ENCODE measurements at regions not wholly inside any gene's neighbourhood (a gene's known extent, or its start where the extent isn't known, plus 50 kb on each side); places are given as distances from the start of the nearest gene placed in this dataset.
"Not testable (repeated sequence)": the region's sequence is repeated elsewhere in the genome, so short reads cannot be mapped to it uniquely, and the experiment has no call there.

- no peaks in the 10 kb centered on the region for H3K9me3 ChIP-seq (ENCODE audit: control insufficient read depth, insufficient read depth, low read length)
- DNase-seq (no peak), ATAC-seq (no peak)
- no peak overlapping the region for H3K4me3 ChIP-seq (ENCODE audit: low read length)
- H3K27ac ChIP-seq (ENCODE audit: low read length): no peak overlapping the region
- Mint-ChIP-seq H3K36me3 (peaks cover 18% of the 10 kb centered on the region), H3K27me3 (ENCODE audit: low read depth in 2 of 2) (no peaks in the 10 kb centered on the region), H3K9me3 (peaks cover 14 to 19% of the 10 kb centered on the region in 2 donors), H3K4me1 (no peaks in the 10 kb centered on the region), H3K27ac (no peak overlapping the region), H3K4me3 (no peak overlapping the region)
- TF ChIP-seq, protein P1, sequence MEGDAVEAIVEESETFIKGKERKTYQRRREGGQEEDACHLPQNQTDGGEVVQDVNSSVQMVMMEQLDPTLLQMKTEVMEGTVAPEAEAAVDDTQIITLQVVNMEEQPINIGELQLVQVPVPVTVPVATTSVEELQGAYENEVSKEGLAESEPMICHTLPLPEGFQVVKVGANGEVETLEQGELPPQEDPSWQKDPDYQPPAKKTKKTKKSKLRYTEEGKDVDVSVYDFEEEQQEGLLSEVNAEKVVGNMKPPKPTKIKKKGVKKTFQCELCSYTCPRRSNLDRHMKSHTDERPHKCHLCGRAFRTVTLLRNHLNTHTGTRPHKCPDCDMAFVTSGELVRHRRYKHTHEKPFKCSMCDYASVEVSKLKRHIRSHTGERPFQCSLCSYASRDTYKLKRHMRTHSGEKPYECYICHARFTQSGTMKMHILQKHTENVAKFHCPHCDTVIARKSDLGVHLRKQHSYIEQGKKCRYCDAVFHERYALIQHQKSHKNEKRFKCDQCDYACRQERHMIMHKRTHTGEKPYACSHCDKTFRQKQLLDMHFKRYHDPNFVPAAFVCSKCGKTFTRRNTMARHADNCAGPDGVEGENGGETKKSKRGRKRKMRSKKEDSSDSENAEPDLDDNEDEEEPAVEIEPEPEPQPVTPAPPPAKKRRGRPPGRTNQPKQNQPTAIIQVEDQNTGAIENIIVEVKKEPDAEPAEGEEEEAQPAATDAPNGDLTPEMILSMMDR (IDR thresholded peaks at IDR 0.05): no peak
- no peaks in the 10 kb centered on the region for H3K36me3 ChIP-seq (ENCODE audit: control insufficient read depth, insufficient read depth, low read length)
- intact Hi-C loops (cut with micrococcal nuclease): no loop called here
- H3K27me3 ChIP-seq (ENCODE audit: control insufficient read depth, insufficient read depth, low read length): no peaks in the 10 kb centered on the region
- H3K4me1 ChIP-seq (ENCODE audit: control insufficient read depth, insufficient read depth, low read length): no peaks in the 10 kb centered on the region
- WGBS (ENCODE audit: insufficient coverage): 79% methylated on average over 3 of the region's 5 CpGs
Measured at GRCh38 chr11:91066456-91067047, 843.7 kb upstream of the CHORDC1 start.

DNA sequence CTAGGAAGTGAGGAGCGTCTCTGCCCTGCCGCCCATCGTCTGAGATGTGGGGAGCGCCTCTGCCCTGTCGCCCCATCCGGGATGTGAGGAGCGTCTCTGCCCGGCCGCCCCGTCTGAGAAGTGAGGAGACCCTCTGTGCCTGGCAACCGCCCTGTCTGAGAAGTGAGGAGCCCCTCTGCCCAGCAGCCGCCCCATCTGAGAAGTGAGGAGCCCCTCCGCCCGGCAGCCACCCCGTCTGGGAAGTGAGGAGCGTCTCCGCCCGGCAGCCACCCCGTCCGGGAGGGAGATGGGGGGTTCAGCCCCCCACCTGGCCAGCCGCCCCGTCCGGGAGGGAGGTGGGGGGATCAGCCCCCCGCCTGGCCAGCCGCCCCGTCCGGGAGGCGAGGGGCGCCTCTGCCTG lies 840.5 kb upstream of the CHORDC1 start:
- H3K27ac Mint-ChIP-seq; H3K4me3 ChIP-seq (ENCODE audit: low read length); DNase-seq; H3K4me1 Mint-ChIP-seq; H3K36me3 ChIP-seq (ENCODE audit: control insufficient read depth, insufficient read depth, low read length); H3K4me1 ChIP-seq (ENCODE audit: control insufficient read depth, insufficient read depth, low read length); H3K4me3 Mint-ChIP-seq; H3K9me3 ChIP-seq (ENCODE audit: control insufficient read depth, insufficient read depth, low read length); intact Hi-C loops (cut with micrococcal nuclease); H3K27ac ChIP-seq (ENCODE audit: low read length); H3K27me3 Mint-ChIP-seq (ENCODE audit: low read depth in 2 of 2); ATAC-seq; H3K27me3 ChIP-seq (ENCODE audit: control insufficient read depth, insufficient read depth, low read length): not testable (repeated sequence)
- WGBS (ENCODE audit: insufficient coverage): 98% methylated on average over 13 of the region's 29 CpGs
- peaks cover 14% of the 10 kb centered on the region for H3K36me3 Mint-ChIP-seq
- peaks cover 16 to 22% of the 10 kb centered on the region in 2 donors for H3K9me3 Mint-ChIP-seq

DNA sequence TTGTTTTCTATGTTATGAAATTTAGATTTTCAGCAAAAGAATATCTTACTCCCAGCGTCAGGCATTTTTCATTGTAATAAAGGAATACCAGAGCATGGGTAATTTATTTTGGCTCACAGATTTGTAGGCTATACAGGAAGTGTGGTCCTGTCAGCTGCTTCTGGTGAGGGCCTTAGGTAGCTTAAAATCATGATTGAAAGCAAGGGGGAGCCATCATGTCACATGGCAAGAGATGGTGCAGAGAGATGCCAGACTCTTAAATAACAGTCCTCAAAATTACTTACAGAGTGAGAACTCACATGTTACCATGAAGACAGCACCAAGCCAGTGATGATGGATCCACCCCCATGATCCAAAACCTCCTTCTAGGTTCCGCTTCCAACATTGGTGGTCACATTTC lies 825.0 kb upstream of the CHORDC1 start:
- Mint-ChIP-seq H3K36me3 (no peaks in the 10 kb centered on the region), H3K4me1 (no peaks in the 10 kb centered on the region), H3K4me3 (no peak overlapping the region), H3K27me3 (ENCODE audit: low read depth in 2 of 2) (no peaks in the 10 kb centered on the region), H3K9me3 (peaks cover 8 to 17% of the 10 kb centered on the region in 2 donors), H3K27ac (no peak overlapping the region)
- TF ChIP-seq, protein P1 (IDR thresholded peaks at IDR 0.05): no peak
- no peaks in the 10 kb centered on the region for H3K36me3 ChIP-seq (ENCODE audit: control insufficient read depth, insufficient read depth, low read length)
- no peak overlapping the region for H3K4me3 ChIP-seq (ENCODE audit: low read length)
- 89% methylated on average over 1 of the region's 2 CpGs for WGBS (ENCODE audit: insufficient coverage)
- intact Hi-C loops (cut with micrococcal nuclease): no loop called here
- H3K9me3 ChIP-seq (ENCODE audit: control insufficient read depth, insufficient read depth, low read length): no peaks in the 10 kb centered on the region
- ATAC-seq: no peak
- H3K4me1 ChIP-seq (ENCODE audit: control insufficient read depth, insufficient read depth, low read length): no peaks in the 10 kb centered on the region
- no peak overlapping the region for H3K27ac ChIP-seq (ENCODE audit: low read length)
- no peaks in the 10 kb centered on the region for H3K27me3 ChIP-seq (ENCODE audit: control insufficient read depth, insufficient read depth, low read length)
- no peak for DNase-seq

DNA sequence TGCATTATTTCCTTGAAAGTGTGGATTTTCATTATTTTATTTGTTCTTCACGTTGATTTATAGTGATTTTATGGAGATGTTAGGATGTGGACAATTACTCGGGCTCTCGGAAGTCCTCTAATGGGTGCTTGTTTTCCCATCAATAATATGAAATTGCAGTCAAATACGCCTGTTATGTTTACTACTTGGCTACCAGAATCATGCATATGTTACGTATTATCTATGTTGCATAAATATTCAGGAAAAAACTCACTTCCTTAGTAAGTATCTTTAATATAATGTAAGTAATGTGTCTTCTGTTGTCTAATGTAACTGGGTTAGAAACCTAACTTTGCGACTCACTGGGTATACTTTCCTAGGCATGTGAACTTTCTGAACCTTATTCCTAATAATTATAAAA lies 823.4 kb upstream of the CHORDC1 start:
- no peak for DNase-seq
- TF ChIP-seq, protein P1 (IDR thresholded peaks at IDR 0.05): no peak
- Histone ChIP-seq H3K27ac (ENCODE audit: low read length) (no peak overlapping the region), H3K36me3 (ENCODE audit: control insufficient read depth, insufficient read depth, low read length) (no peaks in the 10 kb centered on the region), H3K9me3 (ENCODE audit: control insufficient read depth, insufficient read depth, low read length) (no peaks in the 10 kb centered on the region), H3K4me1 (ENCODE audit: control insufficient read depth, insufficient read depth, low read length) (no peaks in the 10 kb centered on the region), H3K27me3 (ENCODE audit: control insufficient read depth, insufficient read depth, low read length) (no peaks in the 10 kb centered on the region), H3K4me3 (ENCODE audit: low read length) (no peak overlapping the region)
- ATAC-seq: no peak
- Mint-ChIP-seq H3K27ac (no peak overlapping the region), H3K36me3 (no peaks in the 10 kb centered on the region), H3K4me1 (no peaks in the 10 kb centered on the region), H3K4me3 (no peak overlapping the region), H3K9me3 (peaks cover 6 to 23% of the 10 kb centered on the region in 2 donors), H3K27me3 (ENCODE audit: low read depth in 2 of 2) (no peaks in the 10 kb centered on the region)
- intact Hi-C loops (cut with micrococcal nuclease): no loop called here
- 78% methylated on average over 4 of the region's 6 CpGs for WGBS (ENCODE audit: insufficient coverage)

All from natural killer cell (primary cell).